DND-41 (cell line): ENCODE measurements at regions not wholly inside any gene's neighbourhood (a gene's known extent, or its start where the extent isn't known, plus 50 kb on each side); places are given as distances from the start of the nearest gene placed in this dataset.

Experiments
- ATAC-seq: fragments of 200-7000 bp; cut with Tn5 transposase; 3 replicates; pipeline ENCODE4 v1.9.1; 2021; ENCODE audit warnings: low read depth; ENCODE audit not compliant: insufficient read depth
- DNase-seq: peaks from one replicate; pipeline ENCODE4 v3.0.0-alpha.2; 2020
- H2AFZ ChIP-seq: 2 replicates; pipeline ENCODE4 v1.6.0; 2012; ENCODE audit warnings: low read depth, low read length
- H3K27ac ChIP-seq: 2 replicates; pipeline ENCODE4 v1.5.1; 2012; ENCODE audit warnings: low read length, inconsistent platforms
- H3K27me3 ChIP-seq: fragments of 200-600 bp; sonication (generic); 2 replicates; pipeline ENCODE4 v1.6.0; 2012; ENCODE audit warnings: low read length, mild to moderate bottlenecking, inconsistent platforms; ENCODE audit not compliant: insufficient read depth, poor library complexity
- H3K36me3 ChIP-seq: 2 replicates; pipeline ENCODE4 v1.5.1; 2012; ENCODE audit warnings: low read length, inconsistent platforms; ENCODE audit not compliant: insufficient read depth
- H3K4me1 ChIP-seq: 2 replicates; pipeline ENCODE4 v1.5.1; 2012; ENCODE audit warnings: mild to moderate bottlenecking, low read length; ENCODE audit not compliant: insufficient read depth
- H3K4me2 ChIP-seq: 2 replicates; pipeline ENCODE4 v1.6.0; 2012; ENCODE audit warnings: mild to moderate bottlenecking, moderate library complexity, low read length, inconsistent platforms; ENCODE audit not compliant: insufficient read depth
- H3K4me3 ChIP-seq, 2 experiments: fragments of 200-600 bp in 1 of 2; shearing (Covaris generic) in 1 of 2; 2 replicates each; pipeline ENCODE4 v1.5.1; 2012 to 2016; ENCODE audit warnings: inconsistent platforms in 2 of 2, low read length in 2 of 2, mild to moderate bottlenecking in 2 of 2, low read depth in 1 of 2, moderate library complexity in 1 of 2
- H3K79me2 ChIP-seq: 2 replicates; pipeline ENCODE4 v1.6.0; 2012; ENCODE audit warnings: low read length, inconsistent platforms; ENCODE audit not compliant: insufficient read depth
- H3K9ac ChIP-seq: 2 replicates; pipeline ENCODE4 v1.6.0; 2012; ENCODE audit warnings: low read depth, mild to moderate bottlenecking, inconsistent platforms, low read length, moderate library complexity
- H3K9me3 ChIP-seq: 2 replicates; pipeline ENCODE4 v1.5.1; 2012; ENCODE audit warnings: low read length, moderate library complexity, mild to moderate bottlenecking, inconsistent platforms; ENCODE audit not compliant: insufficient read depth, severe bottlenecking
- H4K20me1 ChIP-seq: 2 replicates; pipeline ENCODE4 v1.6.0; 2012; ENCODE audit warnings: low read length; ENCODE audit not compliant: insufficient read depth
- CTCF ChIP-seq: IDR thresholded peaks from 2 replicates; pipeline ENCODE4 v1.5.1; 2012; ENCODE audit warnings: borderline replicate concordance, low read length, moderate library complexity, mild to moderate bottlenecking; ENCODE audit not compliant: poor library complexity, severe bottlenecking; ENCODE audit errors: extremely low read depth
- EZH2 ChIP-seq: IDR thresholded peaks from 3 replicates; pipeline ENCODE4 v1.6.1; 2012; ENCODE audit warnings: borderline replicate concordance, low read depth, mild to moderate bottlenecking, moderate library complexity, low read length, inconsistent platforms; ENCODE audit not compliant: severe bottlenecking

GRCh38 chrX:95218976-95219375 lies 1465.7 kb upstream of the DIAPH2 start:
- Histone ChIP-seq H3K9ac (no peak overlapping the region), H2AFZ (no peak overlapping the region), H3K27ac (no peak overlapping the region), H3K36me3 (no peaks in the 10 kb centered on the region), H3K79me2 (no peaks in the 10 kb centered on the region), H3K4me2 (no peak overlapping the region), H4K20me1 (no peaks in the 10 kb centered on the region), H3K4me3 (no peak overlapping the region), H3K4me1 (no peaks in the 10 kb centered on the region), H3K9me3 (no peaks in the 10 kb centered on the region), H3K27me3 (no peaks in the 10 kb centered on the region)
- TF ChIP-seq EZH2 (no peak), CTCF (no peak)
- DNase-seq (no peak), ATAC-seq (no peak)

GRCh38 chrX:95248386-95248785 lies 1436.3 kb upstream of the DIAPH2 start:
- H3K4me1 ChIP-seq, result no peaks in the 10 kb centered on the region
- no peak overlapping the region for H3K27ac ChIP-seq
- DNase-seq (no peak), ATAC-seq (no peak)
- H3K79me2 ChIP-seq, result no peaks in the 10 kb centered on the region
- H3K4me3 ChIP-seq, result no peak overlapping the region
- no peak overlapping the region for H3K4me2 ChIP-seq
- no peaks in the 10 kb centered on the region for H3K27me3 ChIP-seq
- H3K36me3 ChIP-seq, result no peaks in the 10 kb centered on the region
- H4K20me1 ChIP-seq, result no peaks in the 10 kb centered on the region
- H3K9ac ChIP-seq, result no peak overlapping the region
- H3K9me3 ChIP-seq, result no peaks in the 10 kb centered on the region
- H2AFZ ChIP-seq, result no peak overlapping the region
- TF ChIP-seq CTCF (no peak), EZH2 (no peak)

GRCh38 chrX:95290455-95290854 lies 1394.2 kb upstream of the DIAPH2 start:
- DNase-seq (no peak), ATAC-seq (no peak)
- no peak overlapping the region for H3K4me3 ChIP-seq
- H3K4me1 ChIP-seq, result no peaks in the 10 kb centered on the region
- no peak overlapping the region for H3K27ac ChIP-seq
- no peaks in the 10 kb centered on the region for H3K27me3 ChIP-seq
- no peaks in the 10 kb centered on the region for H3K36me3 ChIP-seq
- TF ChIP-seq EZH2, result no peak
- TF ChIP-seq CTCF, result no peak
- no peak overlapping the region for H3K4me2 ChIP-seq
- H2AFZ ChIP-seq, result no peak overlapping the region
- H3K9me3 ChIP-seq, result no peaks in the 10 kb centered on the region
- no peaks in the 10 kb centered on the region for H4K20me1 ChIP-seq
- H3K9ac ChIP-seq, result no peak overlapping the region
- no peaks in the 10 kb centered on the region for H3K79me2 ChIP-seq

- H3K27ac ChIP-seq, result no peak overlapping the region
- TF ChIP-seq CTCF, result no peak
- no peak for TF ChIP-seq EZH2
- H3K27me3 ChIP-seq, result no peaks in the 10 kb centered on the region
- no peak overlapping the region for H2AFZ ChIP-seq
- no peaks in the 10 kb centered on the region for H3K4me1 ChIP-seq
- no peaks in the 10 kb centered on the region for H3K9me3 ChIP-seq
- no peaks in the 10 kb centered on the region for H3K79me2 ChIP-seq
- ATAC-seq, result no peak
- H3K4me3 ChIP-seq, result no peak overlapping the region
- H4K20me1 ChIP-seq, result no peaks in the 10 kb centered on the region
- H3K9ac ChIP-seq, result no peak overlapping the region
- DNase-seq, result no peak
- no peaks in the 10 kb centered on the region for H3K36me3 ChIP-seq
- no peak overlapping the region for H3K4me2 ChIP-seq
These were observed 1393.1 kb upstream of the DIAPH2 start for GRCh38 chrX:95291561-95291960.
